Ovary (tissue), 3 donors: ENCODE measurements at regions not wholly inside any gene's neighbourhood (a gene's known extent, or its start where the extent isn't known, plus 50 kb on each side); places are given as distances from the start of the nearest gene placed in this dataset.

Experiments
- EP300 ChIP-seq: sonication (generic); formaldehyde crosslinking; IDR thresholded peaks from one replicate; pipeline ENCODE4 v1.6.1; 2017; ENCODE audit warnings: antibody characterized with exemption
- POLR2A ChIP-seq: fragments of 450-650 bp; IDR thresholded peaks from one replicate; pipeline ENCODE4 v1.6.1; 2017; ENCODE audit warnings: antibody characterized with exemption, mild to moderate bottlenecking, moderate library complexity
- TF ChIP-seq, protein P1 (sequence below), 3 donors: fragments of 450-650 bp in 2 of 3; fragments of 200-600 bp in 1 of 3; IDR thresholded peaks; one replicate each; pipeline versions ENCODE4 v1.5.1 to v1.8.0; 2016 to 2022; ENCODE audit warnings: antibody characterized with exemption in 3 of 3, mild to moderate bottlenecking in 1 of 3
- donor health status: DM: no; HTN: no; CAD: no.

- TF ChIP-seq, protein P1, sequence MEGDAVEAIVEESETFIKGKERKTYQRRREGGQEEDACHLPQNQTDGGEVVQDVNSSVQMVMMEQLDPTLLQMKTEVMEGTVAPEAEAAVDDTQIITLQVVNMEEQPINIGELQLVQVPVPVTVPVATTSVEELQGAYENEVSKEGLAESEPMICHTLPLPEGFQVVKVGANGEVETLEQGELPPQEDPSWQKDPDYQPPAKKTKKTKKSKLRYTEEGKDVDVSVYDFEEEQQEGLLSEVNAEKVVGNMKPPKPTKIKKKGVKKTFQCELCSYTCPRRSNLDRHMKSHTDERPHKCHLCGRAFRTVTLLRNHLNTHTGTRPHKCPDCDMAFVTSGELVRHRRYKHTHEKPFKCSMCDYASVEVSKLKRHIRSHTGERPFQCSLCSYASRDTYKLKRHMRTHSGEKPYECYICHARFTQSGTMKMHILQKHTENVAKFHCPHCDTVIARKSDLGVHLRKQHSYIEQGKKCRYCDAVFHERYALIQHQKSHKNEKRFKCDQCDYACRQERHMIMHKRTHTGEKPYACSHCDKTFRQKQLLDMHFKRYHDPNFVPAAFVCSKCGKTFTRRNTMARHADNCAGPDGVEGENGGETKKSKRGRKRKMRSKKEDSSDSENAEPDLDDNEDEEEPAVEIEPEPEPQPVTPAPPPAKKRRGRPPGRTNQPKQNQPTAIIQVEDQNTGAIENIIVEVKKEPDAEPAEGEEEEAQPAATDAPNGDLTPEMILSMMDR (IDR thresholded peaks at IDR 0.05) = no peak
- TF ChIP-seq EP300 (no peak), POLR2A (no peak)
Measured at GRCh38 chr3:498487-498886, 301.9 kb downstream of the CHL1 start.
